HEK293 (cell line): ENCODE measurements at regions not wholly inside any gene's neighbourhood (a gene's known extent, or its start where the extent isn't known, plus 50 kb on each side); places are given as distances from the start of the nearest gene placed in this dataset.

Experiments
- SCRT2 ChIP-seq: fragments of 450-650 bp; formaldehyde crosslinking; IDR thresholded peaks from 2 replicates; pipeline ENCODE4 v1.5.1; 2016; ENCODE audit warnings: missing biosample characterization, missing genetic modification characterization
- ZNF23 ChIP-seq: fragments of 450-650 bp; formaldehyde crosslinking; IDR thresholded peaks from 2 replicates; pipeline ENCODE4 v1.5.1; 2016; ENCODE audit warnings: missing biosample characterization, missing genetic modification characterization, borderline replicate concordance
- ZNF610 ChIP-seq: fragments of 450-650 bp; formaldehyde crosslinking; IDR thresholded peaks from 2 replicates; pipeline ENCODE4 v1.5.1; 2016; ENCODE audit warnings: missing biosample characterization, missing genetic modification characterization, borderline replicate concordance
- ZNF747 ChIP-seq: fragments of 450-650 bp; formaldehyde crosslinking; IDR thresholded peaks from 2 replicates; pipeline ENCODE4 v1.5.1; 2016; ENCODE audit warnings: missing biosample characterization, missing genetic modification characterization

GRCh38 chr2:2932692-2933305, 444.8 kb downstream of the EIPR1 start:
- TF ChIP-seq ZNF747 (tag by site-specific recombination) (no peak), SCRT2 (tag by site-specific recombination) (no peak), ZNF610 (tag by site-specific recombination) (no peak), ZNF23 (tag by site-specific recombination) (no peak)
